ENCODE measurements at regions not wholly inside any gene's neighbourhood (a gene's known extent, or its start where the extent isn't known, plus 50 kb on each side); places are given as distances from the start of the nearest gene placed in this dataset.
A peak's percentile ranks its signal among the peaks of the same experiment; 100 is the strongest.

- no peaks in the 10 kb centered on the region for H3K9me3 ChIP-seq (ENCODE audit: control insufficient read depth, insufficient read depth, low read length)
- ChIA-PET CTCF (no interaction called here), POLR2A (no interaction called here)
- H3K27me3 ChIP-seq (ENCODE audit: control insufficient read depth, insufficient read depth, low read length) = no peaks in the 10 kb centered on the region
- no peak for TF ChIP-seq CTCF (IDR thresholded peaks at IDR 0.05; ENCODE audit: low read depth, low read length)
- H3K4me3 ChIP-seq (ENCODE audit: low read depth, low read length) = no peak overlapping the region
- peak; percentile 39 for DNase-seq (ENCODE audit: low read depth, low spot score)
- H3K27ac ChIP-seq (ENCODE audit: low read depth, low read length) = peak overlapping the region; percentile 22
Measured at GRCh38 chr15:62824111-62825015, 218.2 kb upstream of the TPM1 start.

GRCh38 chr15:62825191-62825590 is 217.4 kb upstream of the TPM1 start:
- CTCF ChIA-PET = no interaction called here
- H3K27ac ChIP-seq (ENCODE audit: low read depth, low read length) = no peak overlapping the region
- POLR2A ChIA-PET = no interaction called here
- no peak for DNase-seq (ENCODE audit: low read depth, low spot score)
- TF ChIP-seq CTCF (IDR thresholded peaks at IDR 0.05; ENCODE audit: low read depth, low read length) = no peak
- H3K9me3 ChIP-seq (ENCODE audit: control insufficient read depth, insufficient read depth, low read length) = no peaks in the 10 kb centered on the region
- H3K27me3 ChIP-seq (ENCODE audit: control insufficient read depth, insufficient read depth, low read length) = no peaks in the 10 kb centered on the region
- H3K4me3 ChIP-seq (ENCODE audit: low read depth, low read length) = no peak overlapping the region

GRCh38 chr15:62826561-62826960 is 216.0 kb upstream of the TPM1 start:
- Histone ChIP-seq H3K27ac (ENCODE audit: low read depth, low read length) (no peak overlapping the region), H3K4me3 (ENCODE audit: low read depth, low read length) (no peak overlapping the region), H3K27me3 (ENCODE audit: control insufficient read depth, insufficient read depth, low read length) (no peaks in the 10 kb centered on the region), H3K9me3 (ENCODE audit: control insufficient read depth, insufficient read depth, low read length) (no peaks in the 10 kb centered on the region)
- TF ChIP-seq CTCF (IDR thresholded peaks at IDR 0.05; ENCODE audit: low read depth, low read length) = no peak
- CTCF ChIA-PET = no interaction called here
- DNase-seq (ENCODE audit: low read depth, low spot score) = no peak
- POLR2A ChIA-PET = no interaction called here

- DNase-seq (ENCODE audit: low read depth, low spot score) = no peak
- no peaks in the 10 kb centered on the region for H3K9me3 ChIP-seq (ENCODE audit: control insufficient read depth, insufficient read depth, low read length)
- ChIA-PET POLR2A (interaction anchor here (0.6 kb wide), 1 partner anchor 70 kb away, joined by 3 read pairs; no protein-coding TSS in a partner anchor), CTCF (interaction anchor here (0.6 to 0.7 kb wide), 4 partner anchors 9 to 87 kb away, joined by 3 to 4 read pairs (median 4); no protein-coding TSS in a partner anchor)
- no peak for TF ChIP-seq CTCF (IDR thresholded peaks at IDR 0.05; ENCODE audit: low read depth, low read length)
- no peak overlapping the region for H3K27ac ChIP-seq (ENCODE audit: low read depth, low read length)
- no peak overlapping the region for H3K4me3 ChIP-seq (ENCODE audit: low read depth, low read length)
- H3K27me3 ChIP-seq (ENCODE audit: control insufficient read depth, insufficient read depth, low read length) = no peaks in the 10 kb centered on the region
Measured at GRCh38 chr15:62828364-62828763, 214.2 kb upstream of the TPM1 start.

- POLR2A ChIA-PET = no interaction called here
- no peaks in the 10 kb centered on the region; the same call in 1 of the 2 replicates for H3K9me3 ChIP-seq (ENCODE audit: control insufficient read depth, insufficient read depth, low read length)
- H3K4me3 ChIP-seq (ENCODE audit: low read depth, low read length) = no peak overlapping the region
- no peaks in the 10 kb centered on the region for H3K27me3 ChIP-seq (ENCODE audit: control insufficient read depth, insufficient read depth, low read length)
- CTCF ChIA-PET = no interaction called here
- no peak for TF ChIP-seq CTCF (IDR thresholded peaks at IDR 0.05; ENCODE audit: low read depth, low read length)
- H3K27ac ChIP-seq (ENCODE audit: low read depth, low read length) = no peak overlapping the region
- DNase-seq (ENCODE audit: low read depth, low spot score) = no peak
Measured at GRCh38 chr15:62832231-62832630, 210.3 kb upstream of the TPM1 start.

All from AG04450 (cell line).